ENCODE measurements at regions not wholly inside any gene's neighbourhood (a gene's known extent, or its start where the extent isn't known, plus 50 kb on each side); places are given as distances from the start of the nearest gene placed in this dataset.
"Not testable (repeated sequence)": the region's sequence is repeated elsewhere in the genome, so short reads cannot be mapped to it uniquely, and the experiment has no call there.

- DNase-seq (ENCODE audit: low read depth in 2 of 3, low spot score in 1 of 3), result no peak
Measured at GRCh38 chr1:30572192-30572591, 151.2 kb downstream of the MATN1 start.

GRCh38 chr1:30571380-30571779, 152.0 kb downstream of the MATN1 start:
- no peak for DNase-seq (ENCODE audit: low read depth in 2 of 3, low spot score in 1 of 3)

DNA sequence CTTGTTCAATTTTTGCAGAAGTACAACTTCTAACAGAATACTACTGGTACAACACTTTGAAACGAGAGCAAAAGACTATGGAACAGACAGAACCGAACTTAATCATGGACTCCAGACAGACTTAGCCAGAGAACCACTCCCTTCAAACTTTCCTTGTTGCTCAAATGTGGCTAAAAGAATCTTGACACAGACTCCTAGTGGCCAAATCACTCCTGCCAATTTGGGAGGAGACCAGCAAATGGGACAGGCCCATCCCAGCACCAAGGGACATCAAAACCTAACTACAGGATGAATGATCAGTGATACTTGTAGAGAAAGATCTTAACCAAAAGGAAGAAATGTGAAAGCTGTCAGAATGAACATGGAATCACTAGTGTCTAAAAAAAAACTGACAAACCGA, 154.0 kb downstream of the MATN1 start:
- no peak for DNase-seq (ENCODE audit: low read depth in 2 of 3, low spot score in 1 of 3)

GRCh38 chr1:30562559-30562958, 160.8 kb downstream of the MATN1 start:
- DNase-seq (ENCODE audit: low read depth in 2 of 3, low spot score in 1 of 3), result no peak

DNA sequence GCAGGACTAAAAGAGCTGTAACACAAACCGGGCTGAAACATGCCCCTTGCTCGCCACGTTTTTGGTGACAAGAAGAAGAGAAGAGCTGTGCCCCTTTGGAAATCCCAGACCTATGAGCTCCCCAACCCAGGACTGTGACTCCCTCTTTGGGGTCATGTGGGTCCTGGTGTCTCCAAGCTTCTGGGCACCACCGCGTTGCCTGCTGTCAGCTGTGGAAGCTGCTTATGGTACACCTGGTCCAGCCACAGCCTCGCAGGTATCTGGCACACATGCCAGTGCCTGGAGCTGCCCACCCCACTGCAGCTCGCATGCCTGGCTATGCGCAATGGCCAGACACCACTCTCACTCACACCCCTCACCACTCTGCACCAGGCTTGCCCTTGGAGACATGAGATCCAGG, 171.8 kb downstream of the MATN1 start:
- DNase-seq (ENCODE audit: low read depth in 2 of 3, low spot score in 1 of 3), result no peak

DNA sequence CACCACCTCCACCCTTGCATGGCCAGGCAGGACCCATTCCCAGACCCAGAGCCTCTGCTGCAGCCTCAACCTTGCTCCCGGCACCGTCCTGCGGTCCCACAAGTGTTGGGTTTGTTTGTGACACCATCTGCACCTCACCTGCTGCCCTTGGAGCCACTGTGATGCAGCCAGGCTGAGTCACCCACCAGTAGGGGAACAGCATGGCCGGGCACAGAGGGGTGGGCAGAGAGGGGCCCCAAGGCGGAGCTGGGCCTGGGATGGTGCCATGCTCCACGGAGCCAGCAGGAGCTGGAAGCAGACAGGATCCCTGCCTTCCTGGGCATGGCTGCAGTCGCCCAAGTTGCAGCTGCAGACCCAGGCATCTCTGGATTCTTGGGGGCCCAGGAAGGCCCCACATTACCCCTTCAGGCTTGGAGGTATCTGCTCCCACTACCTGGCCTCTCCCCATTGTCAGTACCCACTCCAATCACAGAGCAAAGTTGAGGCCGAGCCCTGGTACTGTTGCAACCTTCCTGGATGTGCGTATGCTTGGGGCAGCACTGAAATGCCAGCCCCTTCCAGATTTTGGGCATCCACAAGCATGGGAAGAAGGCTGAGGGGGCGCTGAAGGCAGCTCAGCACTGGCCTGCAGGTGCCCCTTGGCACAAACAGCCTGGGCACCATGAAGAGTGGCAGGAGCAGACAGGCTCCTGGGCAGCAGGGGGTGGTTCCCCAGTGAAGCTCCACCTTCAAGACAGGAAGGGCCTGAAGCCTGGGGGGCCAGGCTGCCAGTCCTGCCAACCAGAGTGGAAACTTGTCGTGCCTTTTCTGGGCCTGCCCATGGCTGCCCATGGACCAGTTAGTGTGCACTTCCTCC, 172.8 kb downstream of the MATN1 start:
- DNase-seq (ENCODE audit: low read depth in 2 of 3, low spot score in 1 of 3), result no peak

GRCh38 chr1:30549872-30550271, 173.5 kb downstream of the MATN1 start:
- not testable (repeated sequence) for DNase-seq (ENCODE audit: low read depth in 2 of 3, low spot score in 1 of 3)

- DNase-seq (ENCODE audit: low read depth in 2 of 3, low spot score in 1 of 3), result no peak
Measured at GRCh38 chr1:30548294-30548693, 175.1 kb downstream of the MATN1 start.

GRCh38 chr1:30547326-30547725, 176.1 kb downstream of the MATN1 start:
- DNase-seq (ENCODE audit: low read depth in 2 of 3, low spot score in 1 of 3), result not testable (repeated sequence)

DNA sequence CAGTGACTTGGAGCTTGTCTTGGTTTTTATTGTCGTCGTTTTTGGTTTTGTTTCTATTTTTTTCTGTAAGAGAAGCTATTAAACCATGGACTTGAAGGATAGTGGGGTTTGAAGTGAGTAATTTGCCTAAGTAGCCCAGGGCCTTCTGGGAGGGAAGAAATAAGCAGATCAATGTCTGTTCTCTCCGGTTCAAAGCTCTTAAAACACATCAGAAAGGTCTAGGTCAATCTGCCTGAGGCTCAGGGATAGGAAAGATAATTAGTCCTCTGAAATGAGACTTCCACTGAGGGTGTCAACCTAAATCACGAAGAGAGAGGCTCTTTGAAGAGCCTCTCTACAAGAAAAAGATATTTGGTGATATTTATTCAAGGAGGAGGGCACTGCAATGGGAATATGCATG, 178.0 kb downstream of the MATN1 start:
- no peak for DNase-seq (ENCODE audit: low read depth in 2 of 3, low spot score in 1 of 3)

GRCh38 chr1:30541721-30542485, 181.5 kb downstream of the MATN1 start:
- DNase-seq (ENCODE audit: low read depth in 2 of 3, low spot score in 1 of 3), result no peak

DNA sequence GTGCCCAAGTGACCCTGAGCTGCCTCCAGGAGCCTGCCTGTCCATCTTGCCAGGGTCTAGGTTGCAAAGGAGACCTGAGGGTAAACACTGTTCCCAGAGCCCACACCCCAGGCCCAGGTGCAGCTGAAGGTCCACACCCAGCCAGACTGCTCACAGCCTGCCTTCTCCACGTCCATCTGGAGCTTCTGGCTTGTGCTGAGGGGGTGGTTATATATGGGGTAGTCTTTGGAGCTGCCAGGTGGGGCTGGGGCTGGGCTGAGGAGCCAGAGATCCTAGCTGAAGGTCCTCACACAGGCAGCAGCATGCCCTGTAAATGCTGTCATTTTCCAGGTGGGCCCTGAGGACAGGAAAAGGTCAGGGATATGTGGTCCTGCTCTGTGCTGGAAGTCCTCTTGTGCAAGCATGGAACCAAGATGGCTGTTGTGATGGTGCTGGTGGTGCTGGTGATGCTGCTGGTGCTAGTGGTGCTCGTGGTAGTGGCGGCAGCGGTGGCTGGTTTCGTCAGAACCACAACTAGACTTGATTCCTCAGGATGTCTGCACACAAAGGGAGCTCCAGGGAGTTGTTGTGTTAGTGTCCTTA, 182.7 kb downstream of the MATN1 start:
- no peak for DNase-seq (ENCODE audit: low read depth in 2 of 3, low spot score in 1 of 3)

DNA sequence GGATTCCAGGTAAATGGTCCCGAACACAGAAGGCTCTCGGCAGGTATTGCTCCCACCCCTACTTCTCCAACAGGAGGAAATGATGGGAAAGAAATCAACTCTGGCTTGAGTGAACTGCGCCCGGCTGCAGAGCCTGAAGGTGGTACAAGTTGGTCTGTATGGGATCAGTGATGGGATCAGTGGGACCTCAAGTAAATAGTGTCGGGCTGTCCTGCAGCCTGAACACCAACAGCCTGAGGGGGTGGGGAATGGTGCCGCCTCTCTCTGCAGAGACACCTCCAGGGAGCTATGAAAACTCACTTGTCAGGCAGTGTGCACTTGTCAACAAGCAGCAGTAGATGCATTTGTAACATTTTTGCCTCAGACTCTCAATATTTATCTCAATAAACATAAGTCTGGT, 183.5 kb downstream of the MATN1 start:
- no peak for DNase-seq (ENCODE audit: low read depth in 2 of 3, low spot score in 1 of 3)

DNA sequence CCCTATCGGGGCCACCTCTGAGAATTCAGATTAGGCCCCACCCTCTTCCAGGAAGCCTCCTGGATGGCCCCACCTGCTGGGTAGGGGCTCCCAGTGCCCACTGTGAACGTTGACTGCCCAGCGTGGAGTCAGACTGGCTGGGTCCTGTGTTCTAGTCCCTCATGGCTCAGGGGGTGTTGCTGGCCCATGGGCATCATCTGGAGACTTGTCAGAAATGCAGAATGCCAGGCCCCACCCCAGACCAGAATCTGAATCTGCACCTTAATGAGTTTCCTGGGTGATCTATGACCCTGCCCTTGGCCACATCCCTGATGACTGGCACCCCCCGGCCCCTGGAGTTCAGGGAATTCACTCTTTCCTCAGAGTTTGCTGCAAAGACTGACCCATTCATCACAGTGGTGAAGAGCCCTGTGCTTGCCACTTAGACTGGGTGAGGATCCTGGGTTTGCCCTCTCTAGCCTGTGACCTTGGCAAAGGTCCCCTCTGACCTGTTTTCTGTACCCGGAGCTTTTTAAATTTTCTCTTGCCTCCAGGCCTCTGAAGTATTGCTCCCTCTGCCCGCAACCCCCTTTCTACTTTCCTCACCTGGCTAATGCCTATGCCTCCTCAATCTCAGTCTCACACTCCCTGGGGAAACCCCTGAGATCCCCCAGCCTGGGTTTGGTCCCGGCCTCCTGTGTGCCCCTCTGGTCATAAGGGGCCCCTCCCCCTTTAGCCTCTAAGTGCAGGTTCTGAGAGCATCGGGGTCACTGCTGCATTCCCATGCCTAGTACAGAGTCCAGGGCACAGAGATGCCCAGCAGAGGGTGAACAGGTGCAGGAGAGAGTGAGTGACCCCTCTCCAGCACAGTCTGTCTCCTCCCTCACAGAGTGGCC, 184.2 kb downstream of the MATN1 start:
- DNase-seq (ENCODE audit: low read depth in 2 of 3, low spot score in 1 of 3), result no peak

DNA sequence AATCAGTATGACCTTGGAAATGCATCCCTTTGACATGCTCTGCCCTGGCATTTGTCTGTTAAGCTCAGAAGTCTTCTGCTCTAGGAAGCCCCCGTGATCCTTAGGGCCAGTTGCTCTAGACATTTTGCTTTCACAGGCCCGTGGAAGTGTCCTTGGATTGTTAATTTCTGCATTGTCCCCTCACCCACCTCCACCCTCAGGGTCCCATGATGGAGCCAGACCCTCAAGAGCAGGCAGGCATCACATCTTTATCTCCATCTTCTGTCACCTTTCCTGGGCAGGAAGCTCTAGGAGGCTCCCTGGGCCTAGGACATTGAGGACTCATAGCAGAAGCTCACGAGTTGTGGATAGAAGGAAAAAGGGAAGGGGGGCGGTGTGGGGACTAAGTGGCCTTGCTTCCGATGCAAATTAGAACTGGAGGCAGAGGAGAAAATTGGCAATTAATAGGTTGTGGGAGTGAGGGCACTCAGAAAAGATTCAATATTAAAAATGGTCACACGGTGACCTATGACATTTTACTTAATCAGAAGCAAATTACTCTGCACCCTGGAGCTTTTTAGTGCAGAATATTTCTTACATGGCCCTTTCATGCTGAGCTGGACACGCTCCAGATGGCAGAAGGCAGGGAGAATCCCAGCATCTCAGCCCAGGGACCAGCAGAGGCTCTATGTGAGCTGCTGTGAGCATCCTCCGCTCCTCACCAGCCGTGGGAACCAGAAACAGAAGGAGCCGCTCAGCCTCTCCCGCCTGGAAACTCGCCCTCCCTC, 185.0 kb downstream of the MATN1 start:
- no peak for DNase-seq (ENCODE audit: low read depth in 2 of 3, low spot score in 1 of 3)

DNA sequence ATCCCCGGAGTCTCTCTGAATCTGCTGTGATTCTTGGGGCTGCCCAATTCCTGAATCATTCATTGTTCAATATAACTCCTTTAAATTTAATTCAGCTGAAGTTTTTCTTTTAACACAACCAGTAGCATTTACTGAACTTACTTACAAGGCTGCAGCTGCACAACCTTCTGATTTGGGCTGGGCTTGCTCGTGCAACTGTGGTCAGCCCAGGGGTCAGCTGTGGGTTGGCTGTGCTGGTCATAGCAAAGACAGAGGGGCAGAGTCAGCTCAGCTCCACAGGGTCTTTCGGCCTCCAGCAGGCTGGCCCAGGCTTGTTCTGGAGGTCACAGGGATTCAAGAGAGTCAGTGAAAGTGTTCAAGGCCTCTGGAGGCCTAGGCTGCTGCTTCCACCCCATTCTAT, 186.1 kb downstream of the MATN1 start:
- no peak for DNase-seq (ENCODE audit: low read depth in 2 of 3, low spot score in 1 of 3)

DNA sequence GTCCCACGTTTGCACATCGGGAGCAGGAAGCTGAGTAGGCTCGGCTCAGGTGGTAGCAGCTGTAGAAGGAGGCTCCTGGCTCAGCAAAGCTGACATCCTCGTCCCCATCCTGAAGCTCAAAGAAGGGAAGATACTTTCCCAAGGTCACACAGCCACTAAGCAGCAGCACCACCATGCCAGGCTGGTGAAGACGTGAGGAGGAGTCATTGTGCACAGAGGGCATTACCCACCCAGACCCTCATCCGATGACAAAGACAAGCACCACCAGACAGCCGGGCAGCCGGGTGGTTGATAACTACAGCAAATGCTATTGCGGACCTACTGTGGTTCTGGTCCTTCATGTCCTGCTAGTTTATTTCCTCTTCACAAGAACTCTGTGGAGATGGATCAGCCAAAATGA, 186.9 kb downstream of the MATN1 start:
- DNase-seq (ENCODE audit: low read depth in 2 of 3, low spot score in 1 of 3), result no peak

GRCh38 chr1:30535595-30536325, 187.6 kb downstream of the MATN1 start:
- DNase-seq (ENCODE audit: low read depth in 2 of 3, low spot score in 1 of 3), result no peak

GRCh38 chr1:30534551-30534940, 188.8 kb downstream of the MATN1 start:
- no peak for DNase-seq (ENCODE audit: low read depth in 2 of 3, low spot score in 1 of 3)

All from stimulated activated CD4-positive, alpha-beta T cell treated with anti-CD3 and anti-CD28 coated beads, Interleukin-12 subunit alpha, Interleukin-12 subunit beta, amount 100 ng/mL, for 48 hours (primary cell).